ENCODE measurements at regions not wholly inside any gene's neighbourhood (a gene's known extent, or its start where the extent isn't known, plus 50 kb on each side); places are given as distances from the start of the nearest gene placed in this dataset.

DNA sequence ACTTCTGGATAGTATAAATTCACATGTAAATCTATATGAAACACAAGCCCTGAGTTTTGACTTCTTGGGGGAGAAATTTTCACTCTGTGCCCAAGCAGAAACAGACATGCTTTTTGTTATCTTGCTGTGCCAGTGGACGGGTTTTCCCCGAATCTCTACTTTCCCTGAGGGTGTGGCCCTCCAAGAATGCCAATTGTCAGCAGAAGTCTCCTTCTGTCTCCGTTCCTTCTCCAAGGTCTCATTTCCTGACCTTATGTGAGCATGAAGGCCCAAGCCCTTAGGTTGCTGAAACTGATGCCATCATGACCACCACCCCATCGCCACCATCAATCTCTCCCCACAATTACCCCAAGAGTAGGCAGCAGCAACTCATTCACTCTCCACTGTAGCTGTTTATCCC lies 253.8 kb downstream of the XXYLT1 start:
- Histone ChIP-seq H3K27ac (ENCODE audit: insufficient read depth, low read depth, low read length, poor library complexity, severe bottlenecking) (no peak overlapping the region), H3K36me3 (ENCODE audit: control insufficient read depth, insufficient read depth, low read length) (no peaks in the 10 kb centered on the region), H3K9me3 (ENCODE audit: control insufficient read depth, low read length) (no peaks in the 10 kb centered on the region), H3K4me1 (ENCODE audit: control insufficient read depth, insufficient read depth, low read length) (no peaks in the 10 kb centered on the region), H3K27me3 (ENCODE audit: control insufficient read depth, insufficient read depth, low read length, poor library complexity, severe bottlenecking) (peaks cover 4% of the 10 kb centered on the region), H3K4me3 (ENCODE audit: insufficient read depth, low read depth, low read length) (no peak overlapping the region)
- 91 to 92% methylated on average over 4 of the region's 4 CpGs for WGBS, 2 experiments
